SK-N-SH (cell line): ENCODE measurements at regions not wholly inside any gene's neighbourhood (a gene's known extent, or its start where the extent isn't known, plus 50 kb on each side); places are given as distances from the start of the nearest gene placed in this dataset.

ENCODE experiments used
- CTCF ChIA-PET: fragments of 300-600, 350-600 bp; formaldehyde crosslinking; extraction: SDS; loops from one replicate; lab custom pipeline; 2021; lab: Yijun Ruan, JAX
- POLR2A ChIA-PET: fragments of 350-600 bp; sonication (Branson Sonifier 250); formaldehyde crosslinking; extraction: SDS; loops from one replicate; lab custom pipeline; 2020; ENCODE audit warnings: antibody characterized with exemption, inconsistent platforms; lab: Yijun Ruan, JAX
- DNase-seq: peaks from one replicate; pipeline ENCODE4 v3.0.0; 2012
- H2AFZ ChIP-seq: fragments of 200-600 bp; sonication (generic); 2 replicates; pipeline ENCODE4 v1.8.1; 2016; ENCODE audit warnings: antibody characterized with exemption, mild to moderate bottlenecking, low read depth
- H3F3A ChIP-seq: fragments of 200-600 bp; sonication (generic); replicated peaks from 2 replicates; pipeline ENCODE3; 2016; ENCODE audit warnings: antibody characterized with exemption, mild to moderate bottlenecking; ENCODE audit not compliant: insufficient read depth
- H3K27ac ChIP-seq, 2 experiments: fragments of 200-500 bp in 1 of 2; fragments of 200-600 bp in 1 of 2; sonication (Bioruptor generic) in 1 of 2; sonication (generic), shearing (Covaris generic) in 1 of 2; 2 replicates each; pipeline versions ENCODE4 v1.5.1 to v1.6.1; 2014 to 2016; ENCODE audit warnings: low read depth in 2 of 2, inconsistent platforms in 1 of 2, low read length in 1 of 2, mild to moderate bottlenecking in 1 of 2, mixed read lengths in 1 of 2
- H3K27me3 ChIP-seq: fragments of 200-600 bp; sonication (generic), shearing (Covaris generic); 2 replicates; pipeline ENCODE4 v1.6.1; 2016; ENCODE audit warnings: mixed run types; ENCODE audit not compliant: insufficient read depth
- H3K36me3 ChIP-seq, 2 experiments: fragments of 200-500 bp in 1 of 2; fragments of 200-600 bp in 1 of 2; sonication (Bioruptor generic) in 1 of 2; sonication (generic) in 1 of 2; replicated peaks in 1 of 2; 2 replicates each; pipeline versions ENCODE3 to v1.5.1; 2014 to 2016; ENCODE audit warnings: low read length in 1 of 2, mild to moderate bottlenecking in 1 of 2; ENCODE audit not compliant: insufficient read depth in 2 of 2, control insufficient read depth in 1 of 2
- H3K4me1 ChIP-seq, 2 experiments: fragments of 200-500 bp in 1 of 2; fragments of 200-600 bp in 1 of 2; sonication (Bioruptor generic) in 1 of 2; sonication (generic), shearing (Covaris generic) in 1 of 2; 2 replicates each; pipeline versions ENCODE4 v1.5.1 to v1.6.1; 2014 to 2016; ENCODE audit warnings: low read depth in 1 of 2, low read length in 1 of 2, mixed run types in 1 of 2; ENCODE audit not compliant: insufficient read depth in 2 of 2, control insufficient read depth in 1 of 2
- H3K4me2 ChIP-seq: fragments of 200-600 bp; sonication (generic), shearing (Covaris generic); 2 replicates; pipeline ENCODE4 v1.6.1; 2017; ENCODE audit warnings: mixed run types
- H3K4me3 ChIP-seq, 2 experiments: fragments of 200-500 bp in 1 of 2; fragments of 200-600 bp in 1 of 2; sonication (Bioruptor generic) in 1 of 2; sonication (generic), shearing (Covaris generic) in 1 of 2; 2 replicates each; pipeline versions ENCODE4 v1.5.1 to v1.8.1; 2014 to 2016; ENCODE audit warnings: low read depth in 2 of 2, inconsistent platforms in 1 of 2, low read length in 1 of 2, mild to moderate bottlenecking in 1 of 2, mixed read lengths in 1 of 2, moderate library complexity in 1 of 2
- H3K79me2 ChIP-seq: fragments of 200-600 bp; sonication (generic); 2 replicates; pipeline ENCODE4 v1.8.1; 2017; ENCODE audit warnings: mild to moderate bottlenecking; ENCODE audit not compliant: insufficient read depth
- H3K9ac ChIP-seq: fragments of 200-600 bp; sonication (generic); 2 replicates; pipeline ENCODE4 v1.6.1; 2017; ENCODE audit warnings: mixed run types
- H3K9me2 ChIP-seq: fragments of 200-600 bp; sonication (generic); 2 replicates; pipeline ENCODE4 v1.6.1; 2017; ENCODE audit warnings: mixed run types
- H3K9me3 ChIP-seq: fragments of 200-600 bp; sonication (generic); 2 replicates; pipeline ENCODE4 v1.6.1; 2017; ENCODE audit warnings: mixed run types, mild to moderate bottlenecking, moderate library complexity
- H4K20me1 ChIP-seq: fragments of 200-600 bp; sonication (generic); 2 replicates; pipeline ENCODE4 v1.6.1; 2017; ENCODE audit warnings: mild to moderate bottlenecking, mixed run types; ENCODE audit not compliant: insufficient read depth
- EP300 ChIP-seq, 2 experiments: IDR thresholded peaks; 2 replicates each; pipeline versions ENCODE4 v1.4.0 to v1.6.1; 2012; ENCODE audit warnings: borderline replicate concordance in 1 of 2, low read depth in 1 of 2, low read length in 1 of 2
- FOSL2 ChIP-seq: IDR thresholded peaks from 2 replicates; pipeline ENCODE4 v1.4.0; 2012; ENCODE audit warnings: low read depth, mild to moderate bottlenecking, moderate library complexity, borderline replicate concordance
- FOXJ3 ChIP-seq: sonication (generic); formaldehyde crosslinking; IDR thresholded peaks from 2 replicates; pipeline ENCODE4 v1.5.1; 2020; ENCODE audit warnings: mild to moderate bottlenecking, missing genetic modification reagents
- FOXM1 ChIP-seq: IDR thresholded peaks from 2 replicates; pipeline ENCODE4 v1.4.0; 2012; ENCODE audit warnings: low read depth, mild to moderate bottlenecking
- MXI1 ChIP-seq: IDR thresholded peaks from 2 replicates; pipeline ENCODE4 v1.6.1; 2012; ENCODE audit warnings: mild to moderate bottlenecking, low read depth, low read length, improper control_type of control experiment
- NRF1 ChIP-seq: IDR thresholded peaks from 2 replicates; pipeline ENCODE4 v1.6.1; 2012; ENCODE audit warnings: low read depth, mild to moderate bottlenecking, low read length
- RAD21 ChIP-seq: IDR thresholded peaks from 2 replicates; pipeline ENCODE4 v1.6.1; 2012; ENCODE audit warnings: mild to moderate bottlenecking, low read length
- SIN3A ChIP-seq: IDR thresholded peaks from 2 replicates; pipeline ENCODE4 v1.6.1; 2012; ENCODE audit warnings: low read depth, mild to moderate bottlenecking, low read length, moderate library complexity, borderline replicate concordance
- TCF12 ChIP-seq: IDR thresholded peaks from 2 replicates; pipeline ENCODE4 v1.4.0; 2012
- TEAD4 ChIP-seq: IDR thresholded peaks from 2 replicates; pipeline ENCODE4 v1.4.0; 2012; ENCODE audit warnings: mild to moderate bottlenecking, borderline replicate concordance; ENCODE audit not compliant: insufficient read depth
- YY1 ChIP-seq: IDR thresholded peaks from 2 replicates; pipeline ENCODE4 v1.4.0; 2012; ENCODE audit warnings: low read depth, mild to moderate bottlenecking
- WGBS: methylation state at CpG from one replicate; pipeline ENCODE4 v1.1.6; 2017; ENCODE audit warnings: low lambda C conversion rate; 5-methylcytosine and 5-hydroxymethylcytosine counted together
- TF ChIP-seq, protein P1 (sequence below): fragments of 150-350 bp; IDR thresholded peaks from 2 replicates; pipeline ENCODE4 v1.6.1; 2016; ENCODE audit warnings: mild to moderate bottlenecking, low read depth, low read length
- TF ChIP-seq, protein P2 (sequence below): IDR thresholded peaks from 2 replicates; pipeline ENCODE4 v1.4.0; 2012; ENCODE audit warnings: low read depth
- TF ChIP-seq, protein P3 (sequence below): IDR thresholded peaks from 2 replicates; pipeline ENCODE4 v1.6.1; 2012; ENCODE audit warnings: mild to moderate bottlenecking, low read depth, low read length, moderate library complexity

DNA sequence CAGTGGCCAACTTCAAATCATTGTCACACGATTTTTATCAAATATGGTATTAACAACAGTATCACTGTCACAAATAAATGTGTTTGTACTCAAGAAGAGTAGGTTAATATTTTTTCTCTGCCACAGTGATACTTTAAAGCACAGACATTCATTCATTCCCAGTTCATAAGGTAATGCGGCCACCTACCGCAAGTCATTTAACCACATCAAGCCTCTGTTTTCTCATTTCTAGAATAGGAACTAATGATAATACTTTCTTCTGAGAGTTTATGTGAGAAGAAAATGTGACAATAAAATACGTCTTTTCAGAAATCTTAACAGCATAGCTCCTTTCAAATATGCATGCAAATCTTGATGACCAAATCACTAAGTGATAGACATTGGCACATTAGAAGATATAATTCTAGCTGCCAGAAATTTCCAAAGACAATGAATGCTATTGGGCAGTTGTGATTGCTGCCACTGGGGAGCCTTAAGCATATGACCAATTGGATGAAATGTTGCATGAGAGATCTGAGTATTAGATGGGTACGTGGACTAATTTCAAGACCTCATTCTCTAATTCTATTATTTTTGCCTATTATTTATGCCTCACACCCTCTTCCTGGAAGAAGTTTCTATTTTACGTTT lies 430.9 kb downstream of the PID1 start:
- no peak overlapping the region for H3K4me3 ChIP-seq
- H3K27me3 ChIP-seq = no peaks in the 10 kb centered on the region
- ChIA-PET POLR2A (no interaction called here), CTCF (interaction anchor here (0.6 kb wide), 1 partner anchor 257 kb away, joined by 3 read pairs; no protein-coding TSS in a partner anchor)
- H3F3A ChIP-seq = no peaks in the 10 kb centered on the region
- H4K20me1 ChIP-seq = no peaks in the 10 kb centered on the region
- H2AFZ ChIP-seq = no peak overlapping the region
- H3K4me2 ChIP-seq = no peak overlapping the region
- no peak for DNase-seq
- H3K27ac ChIP-seq = no peak overlapping the region
- H3K9me2 ChIP-seq = no peaks in the 10 kb centered on the region
- no peaks in the 10 kb centered on the region for H3K4me1 ChIP-seq
- no peaks in the 10 kb centered on the region for H3K79me2 ChIP-seq
- no peaks in the 10 kb centered on the region for H3K36me3 ChIP-seq
- TF ChIP-seq RAD21 = no peak
- TF ChIP-seq, protein P1, sequence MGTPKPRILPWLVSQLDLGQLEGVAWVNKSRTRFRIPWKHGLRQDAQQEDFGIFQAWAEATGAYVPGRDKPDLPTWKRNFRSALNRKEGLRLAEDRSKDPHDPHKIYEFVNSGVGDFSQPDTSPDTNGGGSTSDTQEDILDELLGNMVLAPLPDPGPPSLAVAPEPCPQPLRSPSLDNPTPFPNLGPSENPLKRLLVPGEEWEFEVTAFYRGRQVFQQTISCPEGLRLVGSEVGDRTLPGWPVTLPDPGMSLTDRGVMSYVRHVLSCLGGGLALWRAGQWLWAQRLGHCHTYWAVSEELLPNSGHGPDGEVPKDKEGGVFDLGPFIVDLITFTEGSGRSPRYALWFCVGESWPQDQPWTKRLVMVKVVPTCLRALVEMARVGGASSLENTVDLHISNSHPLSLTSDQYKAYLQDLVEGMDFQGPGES = no peak
- no peak for TF ChIP-seq TEAD4
- H3K9ac ChIP-seq = no peak overlapping the region
- no peaks in the 10 kb centered on the region for H3K9me3 ChIP-seq
- 50% methylated on average over 6 of the region's 6 CpGs for WGBS

DNA sequence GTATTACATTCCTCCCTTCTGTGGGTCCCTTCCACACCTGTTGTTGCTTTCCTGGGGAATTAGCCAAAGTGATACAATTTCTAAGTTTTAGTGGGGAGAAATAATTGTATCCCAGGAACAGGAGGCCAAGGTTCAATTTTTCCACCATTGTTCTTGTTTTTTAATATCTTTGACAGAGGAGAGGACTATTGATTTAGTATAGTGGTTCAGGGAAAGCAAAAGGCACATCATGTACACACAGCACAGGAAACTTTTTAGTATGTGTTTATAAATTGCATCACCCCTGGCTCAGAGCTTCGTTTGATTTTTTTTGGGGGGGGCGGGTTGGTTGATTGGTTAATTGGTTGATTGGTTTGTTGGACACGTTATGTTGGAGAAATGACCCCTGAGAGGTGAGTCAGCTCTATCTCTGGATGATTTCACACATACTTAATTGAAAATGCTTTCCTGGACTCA lies 431.6 kb downstream of the PID1 start:
- H2AFZ ChIP-seq = no peak overlapping the region
- H3K27ac ChIP-seq = no peak overlapping the region
- H3K9me3 ChIP-seq = no peaks in the 10 kb centered on the region
- no peaks in the 10 kb centered on the region for H4K20me1 ChIP-seq
- POLR2A ChIA-PET = no interaction called here
- TF ChIP-seq, protein P1 = no peak
- TF ChIP-seq FOSL2 = no peak
- TF ChIP-seq NRF1 = no peak
- no peak for TF ChIP-seq YY1
- CTCF ChIA-PET = no interaction called here
- H3K4me3 ChIP-seq = no peak overlapping the region
- H3K9ac ChIP-seq = no peak overlapping the region
- no peaks in the 10 kb centered on the region for H3K79me2 ChIP-seq
- no peaks in the 10 kb centered on the region for H3K27me3 ChIP-seq
- no peak for DNase-seq
- H3K36me3 ChIP-seq = no peaks in the 10 kb centered on the region
- H3K4me1 ChIP-seq = no peaks in the 10 kb centered on the region
- H3K9me2 ChIP-seq = no peaks in the 10 kb centered on the region
- H3K4me2 ChIP-seq = no peak overlapping the region
- 11% methylated on average over 3 of the region's 3 CpGs for WGBS
- no peaks in the 10 kb centered on the region for H3F3A ChIP-seq

DNA sequence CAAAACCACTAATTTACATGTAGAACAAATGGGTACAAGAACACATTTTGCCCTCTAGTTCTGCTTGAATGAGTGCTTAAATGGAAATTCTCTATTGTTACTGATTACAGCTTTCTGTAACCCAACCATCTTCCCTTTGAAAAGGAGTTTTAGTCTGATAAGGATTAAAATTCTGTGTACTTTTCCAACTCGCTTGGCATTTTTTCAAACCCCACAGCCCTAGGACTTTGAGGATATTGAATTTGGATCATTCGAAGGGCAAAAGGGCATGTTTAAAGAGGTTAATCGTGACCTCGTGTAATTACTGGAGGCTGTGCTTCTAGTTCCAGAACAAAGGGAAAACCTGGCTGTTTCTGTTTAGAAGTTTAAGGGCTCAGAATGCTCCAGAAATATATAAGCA lies 432.3 kb downstream of the PID1 start:
- H3K9me3 ChIP-seq = no peaks in the 10 kb centered on the region
- H3K9ac ChIP-seq = no peak overlapping the region
- no peaks in the 10 kb centered on the region for H3K27me3 ChIP-seq
- H3F3A ChIP-seq = no peaks in the 10 kb centered on the region
- WGBS = 28% methylated on average over 4 of the region's 4 CpGs
- no peaks in the 10 kb centered on the region for H3K79me2 ChIP-seq
- H3K4me3 ChIP-seq = no peak overlapping the region
- no peaks in the 10 kb centered on the region for H3K4me1 ChIP-seq
- H3K27ac ChIP-seq = no peak overlapping the region
- CTCF ChIA-PET = no interaction called here
- no peaks in the 10 kb centered on the region for H3K9me2 ChIP-seq
- DNase-seq = no peak
- TF ChIP-seq TCF12 (no peak), FOXJ3 (no peak), SIN3A (no peak), FOXM1 (no peak), EP300 (IDR thresholded peaks at IDR 0.05; ENCODE audit: borderline replicate concordance in 1 of 2, low read depth in 1 of 2, low read length in 1 of 2) (no peak), MXI1 (no peak)
- TF ChIP-seq, protein P2, sequence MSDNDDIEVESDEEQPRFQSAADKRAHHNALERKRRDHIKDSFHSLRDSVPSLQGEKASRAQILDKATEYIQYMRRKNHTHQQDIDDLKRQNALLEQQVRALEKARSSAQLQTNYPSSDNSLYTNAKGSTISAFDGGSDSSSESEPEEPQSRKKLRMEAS = no peak
- TF ChIP-seq, protein P3, sequence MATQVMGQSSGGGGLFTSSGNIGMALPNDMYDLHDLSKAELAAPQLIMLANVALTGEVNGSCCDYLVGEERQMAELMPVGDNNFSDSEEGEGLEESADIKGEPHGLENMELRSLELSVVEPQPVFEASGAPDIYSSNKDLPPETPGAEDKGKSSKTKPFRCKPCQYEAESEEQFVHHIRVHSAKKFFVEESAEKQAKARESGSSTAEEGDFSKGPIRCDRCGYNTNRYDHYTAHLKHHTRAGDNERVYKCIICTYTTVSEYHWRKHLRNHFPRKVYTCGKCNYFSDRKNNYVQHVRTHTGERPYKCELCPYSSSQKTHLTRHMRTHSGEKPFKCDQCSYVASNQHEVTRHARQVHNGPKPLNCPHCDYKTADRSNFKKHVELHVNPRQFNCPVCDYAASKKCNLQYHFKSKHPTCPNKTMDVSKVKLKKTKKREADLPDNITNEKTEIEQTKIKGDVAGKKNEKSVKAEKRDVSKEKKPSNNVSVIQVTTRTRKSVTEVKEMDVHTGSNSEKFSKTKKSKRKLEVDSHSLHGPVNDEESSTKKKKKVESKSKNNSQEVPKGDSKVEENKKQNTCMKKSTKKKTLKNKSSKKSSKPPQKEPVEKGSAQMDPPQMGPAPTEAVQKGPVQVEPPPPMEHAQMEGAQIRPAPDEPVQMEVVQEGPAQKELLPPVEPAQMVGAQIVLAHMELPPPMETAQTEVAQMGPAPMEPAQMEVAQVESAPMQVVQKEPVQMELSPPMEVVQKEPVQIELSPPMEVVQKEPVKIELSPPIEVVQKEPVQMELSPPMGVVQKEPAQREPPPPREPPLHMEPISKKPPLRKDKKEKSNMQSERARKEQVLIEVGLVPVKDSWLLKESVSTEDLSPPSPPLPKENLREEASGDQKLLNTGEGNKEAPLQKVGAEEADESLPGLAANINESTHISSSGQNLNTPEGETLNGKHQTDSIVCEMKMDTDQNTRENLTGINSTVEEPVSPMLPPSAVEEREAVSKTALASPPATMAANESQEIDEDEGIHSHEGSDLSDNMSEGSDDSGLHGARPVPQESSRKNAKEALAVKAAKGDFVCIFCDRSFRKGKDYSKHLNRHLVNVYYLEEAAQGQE = no peak
- no peaks in the 10 kb centered on the region for H4K20me1 ChIP-seq
- no peak overlapping the region for H2AFZ ChIP-seq
- POLR2A ChIA-PET = no interaction called here
- H3K36me3 ChIP-seq = no peaks in the 10 kb centered on the region
- no peak overlapping the region for H3K4me2 ChIP-seq
